Upper lobe of left lung (tissue), 6 donors: ENCODE measurements at regions not wholly inside any gene's neighbourhood (a gene's known extent, or its start where the extent isn't known, plus 50 kb on each side); places are given as distances from the start of the nearest gene placed in this dataset.

Experiments
- ATAC-seq, 2 donors: fragments of 200-7000 bp; cut with Tn5 transposase; one replicate each; pipeline ENCODE4 v1.9.1; 2022; ENCODE audit warnings: mild to moderate bottlenecking in 2 of 2, moderate library complexity in 2 of 2; ENCODE audit not compliant: low FRiP score in 2 of 2
- DNase-seq, 2 donors: peaks; one replicate each; pipeline ENCODE4 v3.0.0-alpha.2; 2019 to 2020
- H3K27ac ChIP-seq, 4 donors: fragments of 200-600 bp; sonication (generic); one replicate each; pipeline ENCODE4 v1.5.1; 2016 to 2019
- H3K27me3 ChIP-seq, 4 donors: fragments of 200-600 bp; sonication (generic); one replicate each; pipeline ENCODE4 v1.5.1; 2017 to 2019
- H3K36me3 ChIP-seq, 4 donors: fragments of 200-600 bp; sonication (generic); one replicate each; pipeline ENCODE4 v1.5.1; 2016 to 2019
- H3K4me1 ChIP-seq, 4 donors: fragments of 200-600 bp; sonication (generic); one replicate each; pipeline ENCODE4 v1.5.1; 2018 to 2019
- H3K4me3 ChIP-seq, 4 donors: fragments of 200-600 bp; sonication (generic); one replicate each; pipeline ENCODE4 v1.5.1; 2017 to 2019; ENCODE audit warnings: mild to moderate bottlenecking in 2 of 4, moderate library complexity in 1 of 4
- H3K9me3 ChIP-seq, 4 donors: fragments of 200-600 bp; sonication (generic); one replicate each; pipeline ENCODE4 v1.5.1; 2018 to 2019
- EP300 ChIP-seq, 4 donors: sonication (generic); formaldehyde crosslinking; IDR thresholded peaks; one replicate each; pipeline ENCODE4 v1.5.1; 2017; ENCODE audit warnings: antibody characterized with exemption in 4 of 4, control low read depth in 2 of 4
- POLR2A ChIP-seq, 4 donors: fragments of 450-650 bp; IDR thresholded peaks; one replicate each; pipeline ENCODE4 v1.5.1; 2016 to 2017; ENCODE audit warnings: antibody characterized with exemption in 4 of 4, mild to moderate bottlenecking in 2 of 4
- POLR2AphosphoS5 ChIP-seq, 2 donors: sonication (generic); formaldehyde crosslinking; IDR thresholded peaks; one replicate each; pipeline ENCODE4 v1.5.1; 2017; ENCODE audit warnings: antibody characterized with exemption in 2 of 2
- WGBS, 2 donors: methylation state at CpG; one replicate each; pipeline ENCODE4 v1.1.5; 2017 to 2018; 5-methylcytosine and 5-hydroxymethylcytosine counted together
- TF ChIP-seq, protein P1 (sequence below), 6 experiments: fragments of 450-650 bp in 4 of 6; fragments of 200-600 bp in 2 of 6; sonication (generic) in 2 of 6; IDR thresholded peaks; one replicate each; pipeline ENCODE4 v1.5.1; 2016 to 2019; ENCODE audit warnings: antibody characterized with exemption in 6 of 6
- donor health status: DM: no; HTN: no; CAD: no; lungs with moderate emphysema.
- donor health status: DM: no; HTN: yes; CAD: no; lungs with severe emphysema.

- ATAC-seq: no peak
- no peak overlapping the region for H3K4me3 ChIP-seq
- no peak for DNase-seq
- no peaks in the 10 kb centered on the region for H3K9me3 ChIP-seq
- no peaks in the 10 kb centered on the region for H3K4me1 ChIP-seq
- H3K27ac ChIP-seq: no peak overlapping the region
- H3K36me3 ChIP-seq: no peaks in the 10 kb centered on the region
- 83% methylated on average over 1 of the region's 1 CpG for WGBS, 2 donors
- H3K27me3 ChIP-seq: no peaks in the 10 kb centered on the region
- TF ChIP-seq EP300 (IDR thresholded peaks at IDR 0.05) (no peak), POLR2AphosphoS5 (IDR thresholded peaks at IDR 0.05) (no peak), POLR2A (IDR thresholded peaks at IDR 0.05) (no peak)
- TF ChIP-seq, protein P1, sequence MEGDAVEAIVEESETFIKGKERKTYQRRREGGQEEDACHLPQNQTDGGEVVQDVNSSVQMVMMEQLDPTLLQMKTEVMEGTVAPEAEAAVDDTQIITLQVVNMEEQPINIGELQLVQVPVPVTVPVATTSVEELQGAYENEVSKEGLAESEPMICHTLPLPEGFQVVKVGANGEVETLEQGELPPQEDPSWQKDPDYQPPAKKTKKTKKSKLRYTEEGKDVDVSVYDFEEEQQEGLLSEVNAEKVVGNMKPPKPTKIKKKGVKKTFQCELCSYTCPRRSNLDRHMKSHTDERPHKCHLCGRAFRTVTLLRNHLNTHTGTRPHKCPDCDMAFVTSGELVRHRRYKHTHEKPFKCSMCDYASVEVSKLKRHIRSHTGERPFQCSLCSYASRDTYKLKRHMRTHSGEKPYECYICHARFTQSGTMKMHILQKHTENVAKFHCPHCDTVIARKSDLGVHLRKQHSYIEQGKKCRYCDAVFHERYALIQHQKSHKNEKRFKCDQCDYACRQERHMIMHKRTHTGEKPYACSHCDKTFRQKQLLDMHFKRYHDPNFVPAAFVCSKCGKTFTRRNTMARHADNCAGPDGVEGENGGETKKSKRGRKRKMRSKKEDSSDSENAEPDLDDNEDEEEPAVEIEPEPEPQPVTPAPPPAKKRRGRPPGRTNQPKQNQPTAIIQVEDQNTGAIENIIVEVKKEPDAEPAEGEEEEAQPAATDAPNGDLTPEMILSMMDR (IDR thresholded peaks at IDR 0.05): no peak
These were observed 204.2 kb upstream of the HMGA2 start for GRCh38 chr12:65620046-65620445.

DNA sequence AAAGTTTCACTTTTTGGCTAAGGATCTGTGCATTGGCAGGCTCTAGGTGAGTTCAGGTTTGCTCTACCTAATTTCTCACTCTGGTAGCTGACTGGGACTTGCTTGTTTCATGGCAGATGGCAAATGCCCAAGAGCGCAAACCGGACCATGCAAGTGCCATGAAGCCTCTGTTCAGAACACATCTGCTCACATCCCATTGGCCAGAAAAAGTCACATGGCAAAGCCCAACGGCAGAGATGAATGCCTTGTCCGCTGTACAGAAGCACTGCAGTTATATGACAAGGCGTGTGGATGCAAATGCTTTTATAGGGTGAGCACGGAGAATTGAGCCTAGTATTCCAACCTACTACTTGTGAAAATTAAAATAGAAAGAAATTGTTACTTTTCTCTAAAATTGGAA lies 202.2 kb upstream of the HMGA2 start:
- no peaks in the 10 kb centered on the region for H3K27me3 ChIP-seq
- H3K36me3 ChIP-seq: no peaks in the 10 kb centered on the region
- no peak overlapping the region for H3K27ac ChIP-seq
- no peak for ATAC-seq
- 96% methylated on average over 6 of the region's 6 CpGs for WGBS, 2 donors
- no peaks in the 10 kb centered on the region for H3K9me3 ChIP-seq
- H3K4me3 ChIP-seq: no peak overlapping the region
- no peaks in the 10 kb centered on the region for H3K4me1 ChIP-seq
- DNase-seq: no peak
- TF ChIP-seq EP300 (IDR thresholded peaks at IDR 0.05) (no peak), POLR2AphosphoS5 (IDR thresholded peaks at IDR 0.05) (no peak), POLR2A (IDR thresholded peaks at IDR 0.05) (no peak)
- TF ChIP-seq, protein P1 (IDR thresholded peaks at IDR 0.05): no peak

DNA sequence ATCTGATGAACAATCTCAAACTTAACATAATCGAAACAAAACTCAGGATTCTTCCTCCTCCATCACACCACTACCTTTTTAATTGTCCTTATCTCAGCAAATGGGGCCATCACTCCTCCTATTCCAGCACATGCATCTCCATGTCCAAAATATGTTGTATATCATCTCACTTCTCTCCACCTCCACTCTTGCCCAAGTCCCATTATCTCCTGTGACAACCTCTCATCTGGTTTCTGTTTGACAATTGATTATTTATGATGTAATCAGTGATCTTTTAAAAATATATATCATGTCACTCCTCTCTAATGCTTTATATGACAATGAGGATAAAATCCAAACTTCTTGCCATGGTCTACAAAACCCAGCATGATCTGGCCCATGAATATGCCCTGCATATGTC lies 200.8 kb upstream of the HMGA2 start:
- H3K4me3 ChIP-seq: no peak overlapping the region
- no peaks in the 10 kb centered on the region for H3K9me3 ChIP-seq
- DNase-seq (no peak), ATAC-seq (no peak)
- TF ChIP-seq, protein P1 (IDR thresholded peaks at IDR 0.05): no peak
- no peak for TF ChIP-seq POLR2AphosphoS5 (IDR thresholded peaks at IDR 0.05)
- no peak for TF ChIP-seq POLR2A (IDR thresholded peaks at IDR 0.05)
- no peak for TF ChIP-seq EP300 (IDR thresholded peaks at IDR 0.05)
- no peaks in the 10 kb centered on the region for H3K4me1 ChIP-seq
- WGBS, 2 donors: 69 to 73% methylated on average over 1 of the region's 1 CpG
- H3K27ac ChIP-seq: no peak overlapping the region
- no peaks in the 10 kb centered on the region for H3K27me3 ChIP-seq
- H3K36me3 ChIP-seq: no peaks in the 10 kb centered on the region

DNA sequence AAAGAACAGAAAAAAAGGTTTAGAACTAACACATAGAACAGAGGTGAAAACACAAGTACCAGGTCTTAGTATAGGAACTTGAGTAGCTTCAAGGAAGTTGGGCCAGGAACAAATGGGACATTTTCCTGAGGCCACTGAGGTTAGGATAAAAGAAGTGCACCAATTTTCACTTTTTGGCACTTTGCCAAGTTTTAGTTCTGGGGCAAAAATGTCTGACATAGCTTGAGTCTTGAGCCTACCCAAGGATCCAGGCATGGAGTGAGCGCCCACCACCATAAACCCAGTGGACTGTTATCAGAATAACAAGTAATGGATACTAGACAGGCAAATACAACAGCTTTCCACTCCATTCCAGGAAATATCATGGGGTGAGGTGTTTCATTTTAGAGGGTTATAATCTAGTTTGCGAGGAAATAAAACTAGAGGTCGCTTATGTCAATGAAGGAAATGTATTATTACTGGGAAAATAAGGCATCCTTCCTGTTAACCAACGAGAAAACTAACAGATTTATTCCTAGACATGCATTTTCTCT lies 199.7 kb upstream of the HMGA2 start:
- Histone ChIP-seq H3K27me3 (no peaks in the 10 kb centered on the region), H3K27ac (no peak overlapping the region), H3K4me1 (no peaks in the 10 kb centered on the region), H3K4me3 (no peak overlapping the region), H3K36me3 (no peaks in the 10 kb centered on the region), H3K9me3 (no peaks in the 10 kb centered on the region)
- DNase-seq (no peak), ATAC-seq (no peak)
- TF ChIP-seq, protein P1 (IDR thresholded peaks at IDR 0.05): no peak
- TF ChIP-seq POLR2A (IDR thresholded peaks at IDR 0.05) (no peak), EP300 (IDR thresholded peaks at IDR 0.05) (no peak), POLR2AphosphoS5 (IDR thresholded peaks at IDR 0.05) (no peak)
- WGBS, 2 donors: 83 to 85% methylated on average over 4 of the region's 4 CpGs

DNA sequence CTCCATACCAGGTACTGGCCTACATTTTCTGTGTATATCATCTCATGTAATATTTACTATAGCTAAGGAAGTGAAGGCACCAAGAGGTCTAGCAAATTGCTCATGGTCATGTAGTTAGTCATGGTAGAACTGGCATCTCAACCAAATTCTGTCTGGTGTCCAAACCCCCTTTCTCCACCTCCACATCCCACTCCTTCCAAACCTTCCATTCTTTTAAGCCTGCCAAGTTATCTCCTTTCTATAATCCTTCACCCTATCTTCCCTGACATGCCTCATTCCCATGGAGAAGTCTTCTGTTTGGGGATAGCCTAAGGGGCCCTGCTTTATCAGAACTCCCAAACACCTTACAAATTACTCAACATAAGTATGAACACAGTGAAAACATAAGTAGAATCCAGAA lies 196.2 kb upstream of the HMGA2 start:
- no peak overlapping the region for H3K27ac ChIP-seq
- no peaks in the 10 kb centered on the region for H3K27me3 ChIP-seq
- no peaks in the 10 kb centered on the region for H3K36me3 ChIP-seq
- H3K9me3 ChIP-seq: no peaks in the 10 kb centered on the region
- no peaks in the 10 kb centered on the region for H3K4me1 ChIP-seq
- DNase-seq (no peak), ATAC-seq (no peak)
- no peak for TF ChIP-seq EP300 (IDR thresholded peaks at IDR 0.05)
- TF ChIP-seq, protein P1 (IDR thresholded peaks at IDR 0.05): no peak
- TF ChIP-seq POLR2A (IDR thresholded peaks at IDR 0.05): no peak
- no peak for TF ChIP-seq POLR2AphosphoS5 (IDR thresholded peaks at IDR 0.05)
- no peak overlapping the region for H3K4me3 ChIP-seq
